Mesenchymal stem cell (in vitro differentiated cells and primary cell): ENCODE measurements at regions not wholly inside any gene's neighbourhood (a gene's known extent, or its start where the extent isn't known, plus 50 kb on each side); places are given as distances from the start of the nearest gene placed in this dataset.
"Not testable (repeated sequence)": the region's sequence is repeated elsewhere in the genome, so short reads cannot be mapped to it uniquely, and the experiment has no call there.

Experiments
- DNase-seq: peaks from one replicate; pipeline ENCODE4 v3.0.0-alpha.2; 2013
- H2AFZ ChIP-seq: one replicate; pipeline ENCODE4 v1.6.1; 2013; ENCODE audit warnings: low read depth, mild to moderate bottlenecking, control low read depth, inconsistent platforms, low read length, moderate library complexity
- H2AK5ac ChIP-seq: 2 replicates; pipeline ENCODE4 v1.6.1; 2013; ENCODE audit warnings: low read length, moderate library complexity, mild to moderate bottlenecking, inconsistent platforms; ENCODE audit not compliant: severe bottlenecking
- H2BK120ac ChIP-seq: one replicate; pipeline ENCODE4 v1.6.1; 2013; ENCODE audit warnings: low read depth, mild to moderate bottlenecking, inconsistent platforms, low read length, moderate library complexity
- H2BK12ac ChIP-seq, 2 experiments: one replicate each; pipeline ENCODE4 v1.6.1; 2013; ENCODE audit warnings: inconsistent platforms in 2 of 2, low read length in 2 of 2, mild to moderate bottlenecking in 2 of 2, moderate library complexity in 2 of 2, control low read depth in 1 of 2
- H2BK15ac ChIP-seq: one replicate; pipeline ENCODE4 v1.6.1; 2013; ENCODE audit warnings: mild to moderate bottlenecking, low read depth, inconsistent platforms; ENCODE audit not compliant: poor library complexity, severe bottlenecking
- H2BK5ac ChIP-seq: 2 replicates; pipeline ENCODE4 v1.6.1; 2013; ENCODE audit warnings: low read depth, mild to moderate bottlenecking, low read length, control low read depth, inconsistent platforms; ENCODE audit not compliant: poor library complexity, severe bottlenecking
- H3K14ac ChIP-seq, 2 experiments: one replicate each; pipeline ENCODE4 v1.6.1; 2013; ENCODE audit warnings: inconsistent platforms in 2 of 2, low read length in 2 of 2, control low read depth in 1 of 2, mild to moderate bottlenecking in 1 of 2, moderate library complexity in 1 of 2
- H3K18ac ChIP-seq, 2 experiments: one replicate each; pipeline ENCODE4 v1.6.1; 2013; ENCODE audit warnings: inconsistent platforms in 2 of 2, low read length in 2 of 2, control low read depth in 1 of 2, low read depth in 1 of 2, mild to moderate bottlenecking in 1 of 2
- H3K23ac ChIP-seq, 2 experiments: one replicate each; pipeline ENCODE4 v1.6.1; 2013; ENCODE audit warnings: inconsistent platforms in 2 of 2, low read length in 2 of 2, mild to moderate bottlenecking in 2 of 2, moderate library complexity in 2 of 2, control low read depth in 1 of 2
- H3K27ac ChIP-seq: 2 replicates; pipeline ENCODE4 v1.5.1; 2013; ENCODE audit warnings: mild to moderate bottlenecking, moderate library complexity, low read length, control low read depth, inconsistent platforms; ENCODE audit not compliant: poor library complexity, severe bottlenecking
- H3K27me3 ChIP-seq, 2 experiments: 2 replicates each; pipeline versions ENCODE4 v1.6.1 to v1.7.0; 2013; ENCODE audit warnings: low read length in 2 of 2, mild to moderate bottlenecking in 2 of 2, moderate library complexity in 2 of 2, control low read depth in 1 of 2, inconsistent platforms in 1 of 2; ENCODE audit not compliant: control insufficient read depth in 1 of 2, insufficient read depth in 1 of 2
- H3K36me3 ChIP-seq, 2 experiments: 2 replicates each; pipeline versions ENCODE4 v1.6.1 to v1.7.0; 2013; ENCODE audit warnings: low read length in 2 of 2, control low read depth in 1 of 2, inconsistent platforms in 1 of 2, low read depth in 1 of 2, mild to moderate bottlenecking in 1 of 2; ENCODE audit not compliant: insufficient read depth in 2 of 2, control insufficient read depth in 1 of 2
- H3K4ac ChIP-seq, 2 experiments: one replicate each; pipeline ENCODE4 v1.6.1; 2013; ENCODE audit warnings: inconsistent platforms in 2 of 2, low read length in 2 of 2, mild to moderate bottlenecking in 2 of 2, moderate library complexity in 2 of 2, control low read depth in 1 of 2, low read depth in 1 of 2
- H3K4me1 ChIP-seq: 2 replicates; pipeline ENCODE4 v1.6.1; 2013; ENCODE audit warnings: low read depth, low read length, control low read depth; ENCODE audit not compliant: control insufficient read depth, insufficient read depth
- H3K4me2 ChIP-seq: 2 replicates; pipeline ENCODE4 v1.6.1; 2013; ENCODE audit warnings: low read length, mild to moderate bottlenecking, inconsistent platforms; ENCODE audit not compliant: poor library complexity, severe bottlenecking
- H3K4me3 ChIP-seq, 2 experiments: 2 replicates each; pipeline versions ENCODE4 v1.5.1 to v1.7.0; 2013; ENCODE audit warnings: low read length in 2 of 2, mild to moderate bottlenecking in 2 of 2, control low read depth in 1 of 2, low read depth in 1 of 2; ENCODE audit not compliant: insufficient read depth in 1 of 2
- H3K79me1 ChIP-seq: replicated peaks from 2 replicates; pipeline ENCODE4 v1.6.1; 2013; ENCODE audit warnings: mild to moderate bottlenecking, control low read depth, low read length, inconsistent platforms; ENCODE audit not compliant: poor library complexity, severe bottlenecking
- H3K9ac ChIP-seq: 2 replicates; pipeline ENCODE4 v1.7.0; 2013; ENCODE audit warnings: mild to moderate bottlenecking, low read length, moderate library complexity
- H3K9me3 ChIP-seq: 2 replicates; pipeline ENCODE4 v1.7.0; 2013; ENCODE audit warnings: mild to moderate bottlenecking, low read length; ENCODE audit not compliant: control insufficient read depth
- H4K8ac ChIP-seq: one replicate; pipeline ENCODE4 v1.6.1; 2013; ENCODE audit warnings: inconsistent platforms, mild to moderate bottlenecking, low read length, moderate library complexity
- H4K91ac ChIP-seq: one replicate; pipeline ENCODE4 v1.6.1; 2013; ENCODE audit warnings: mild to moderate bottlenecking, low read length, inconsistent platforms
- WGBS: methylation state at CpG from one replicate; pipeline ENCODE4 v1.1.7; 2013; ENCODE audit warnings: mixed read lengths; 5-methylcytosine and 5-hydroxymethylcytosine counted together

DNA sequence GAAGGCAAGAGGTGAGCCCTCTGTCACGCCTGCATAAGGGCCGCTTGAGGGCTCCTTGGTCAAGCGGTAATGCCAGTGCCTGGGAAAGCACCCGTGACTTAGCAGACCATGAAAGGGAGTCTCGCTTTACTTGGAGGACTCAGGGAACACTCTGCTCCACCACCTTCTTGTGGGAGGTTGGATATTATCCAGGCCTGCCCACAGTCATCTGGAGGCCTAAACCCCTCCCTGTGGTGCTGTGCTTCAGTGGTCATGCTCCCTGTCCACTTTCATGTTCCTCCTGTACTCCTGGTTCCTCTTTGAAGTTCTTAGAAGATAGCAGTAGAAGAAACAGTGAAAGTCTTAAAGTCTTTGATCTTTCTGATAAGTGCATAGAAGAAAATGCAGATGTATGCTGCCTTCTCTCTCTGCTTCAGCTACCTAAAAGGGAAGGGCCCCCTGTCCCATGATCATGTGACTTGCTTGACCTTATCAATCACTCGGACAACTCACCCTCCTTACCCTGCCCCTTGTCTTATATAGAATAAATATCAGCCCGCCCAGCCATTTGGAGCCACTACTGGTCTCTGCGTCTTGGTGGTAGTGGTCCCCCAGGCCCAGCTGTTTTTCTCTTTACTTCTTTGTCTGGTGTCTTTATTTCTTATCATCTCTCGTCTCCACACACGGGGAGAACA lies 76.8 kb upstream of the GRIN2A start:
- not testable (repeated sequence) for H2BK5ac ChIP-seq, H3K4me2 ChIP-seq, H4K8ac ChIP-seq, H3K9me3 ChIP-seq, H2BK12ac ChIP-seq, H3K27ac ChIP-seq, H2BK120ac ChIP-seq, H3K9ac ChIP-seq, DNase-seq, H3K23ac ChIP-seq, H3K36me3 ChIP-seq, H3K4me1 ChIP-seq, H2BK15ac ChIP-seq, H2AFZ ChIP-seq, H2AK5ac ChIP-seq, H3K4ac ChIP-seq, H3K79me1 ChIP-seq, H3K4me3 ChIP-seq, H4K91ac ChIP-seq, H3K18ac ChIP-seq, H3K14ac ChIP-seq
- 72% methylated on average over 8 of the region's 10 CpGs for WGBS
- peaks cover 4 to 33% of the 10 kb centered on the region in 2 experiments for H3K27me3 ChIP-seq

DNA sequence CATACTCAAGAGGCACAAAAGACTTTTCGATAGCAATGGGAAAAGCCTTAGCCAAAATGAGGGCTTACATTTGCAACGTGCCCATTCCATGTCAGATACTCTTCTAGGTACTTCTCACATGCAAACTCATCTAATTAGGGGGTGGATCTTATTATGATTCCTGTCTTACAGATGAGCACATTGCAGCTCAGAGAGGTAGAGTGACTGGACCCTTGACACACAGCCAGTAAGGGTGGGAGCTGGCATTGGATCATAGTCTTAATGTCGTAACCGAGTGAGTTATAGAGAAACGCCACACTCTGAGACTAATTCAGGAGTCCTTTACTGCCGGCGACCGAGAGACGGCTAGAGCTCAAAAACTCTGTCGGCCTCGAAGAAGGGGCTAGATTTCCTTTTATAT lies 78.8 kb upstream of the GRIN2A start:
- Histone ChIP-seq H3K9me3 (no peaks in the 10 kb centered on the region), H3K4me3 (no peak overlapping the region), H3K36me3 (no peaks in the 10 kb centered on the region), H2AK5ac (no peak overlapping the region), H2BK15ac (no peak overlapping the region), H3K23ac (no peak overlapping the region), H2BK12ac (no peak overlapping the region), H3K9ac (no peak overlapping the region), H2AFZ (no peak overlapping the region), H3K18ac (no peak overlapping the region), H2BK120ac (no peak overlapping the region), H3K27ac (no peak overlapping the region), H3K79me1 (no peaks in the 10 kb centered on the region), H3K27me3 (peaks cover 0 to 31% of the 10 kb centered on the region in 2 experiments), H4K91ac (no peak overlapping the region), H3K4me1 (no peaks in the 10 kb centered on the region), H2BK5ac (no peak overlapping the region), H3K14ac (no peak overlapping the region), H3K4me2 (no peak overlapping the region), H3K4ac (no peak overlapping the region), H4K8ac (no peak overlapping the region)
- 80% methylated on average over 11 of the region's 11 CpGs for WGBS
- DNase-seq, result no peak

DNA sequence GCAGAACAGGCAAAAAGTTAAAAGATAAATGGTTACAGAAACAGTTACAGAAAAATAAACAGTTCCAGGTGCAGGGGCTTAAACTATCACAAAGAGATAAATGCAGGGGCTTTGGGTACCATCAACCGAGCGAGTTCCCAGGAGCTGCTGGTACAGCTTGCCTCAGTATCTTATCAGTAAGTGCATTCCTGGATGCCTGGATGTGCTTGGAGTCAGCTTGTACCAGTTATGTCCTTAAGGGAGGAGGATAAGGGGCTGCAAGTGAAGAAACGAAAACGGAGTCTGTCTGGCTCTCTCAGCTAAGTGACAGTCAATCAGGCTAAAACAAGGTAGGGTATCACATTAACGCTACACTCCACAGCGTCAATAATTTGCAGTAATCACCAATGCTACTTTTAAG lies 79.3 kb upstream of the GRIN2A start:
- H2AFZ ChIP-seq, H3K79me1 ChIP-seq, H3K27ac ChIP-seq, H3K14ac ChIP-seq, H2BK12ac ChIP-seq, H3K18ac ChIP-seq, DNase-seq, H3K9ac ChIP-seq, H4K91ac ChIP-seq, H3K23ac ChIP-seq, H4K8ac ChIP-seq, H3K9me3 ChIP-seq, H3K36me3 ChIP-seq, H2BK120ac ChIP-seq, H2BK5ac ChIP-seq, H2BK15ac ChIP-seq, H3K4me1 ChIP-seq, H2AK5ac ChIP-seq, H3K4me2 ChIP-seq, H3K4ac ChIP-seq, H3K4me3 ChIP-seq: not testable (repeated sequence)
- WGBS, result 4% methylated on average over 2 of the region's 6 CpGs
- peaks cover 0 to 27% of the 10 kb centered on the region in 2 experiments for H3K27me3 ChIP-seq

DNA sequence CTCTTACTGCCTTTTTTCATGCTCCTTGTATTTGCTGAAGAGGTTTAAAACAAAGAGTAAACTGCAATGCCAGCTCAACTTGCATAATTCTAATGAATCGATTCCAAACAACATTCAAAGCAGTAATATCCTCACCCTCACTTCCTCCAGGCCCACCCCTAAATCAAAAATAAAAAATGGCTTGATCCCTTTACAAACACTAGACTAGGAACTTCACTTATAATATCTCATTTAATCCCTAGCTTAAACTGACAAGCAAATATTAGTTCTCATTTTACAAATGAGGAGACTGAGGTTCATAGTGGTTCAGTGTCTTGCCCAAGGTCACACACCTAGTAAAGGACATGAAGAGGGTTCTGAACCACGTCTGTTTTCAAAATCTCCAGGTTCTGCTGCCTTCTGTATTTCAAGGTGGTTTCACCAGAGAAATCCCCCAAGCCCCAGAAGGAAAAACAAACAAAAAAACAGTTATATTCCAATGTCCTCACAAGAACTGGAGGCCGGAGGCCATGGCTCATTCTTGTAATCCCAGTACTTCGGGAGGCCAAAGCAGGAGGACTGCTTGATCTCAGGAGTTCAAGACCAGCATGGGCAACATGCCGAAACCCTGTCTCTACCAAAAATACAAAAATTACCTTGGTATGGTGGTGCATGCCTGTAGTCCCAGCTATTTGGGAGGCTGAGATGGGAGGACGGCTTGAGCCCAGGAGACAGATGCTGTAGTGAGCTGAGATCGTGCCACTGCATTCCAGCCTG lies 80.3 kb upstream of the GRIN2A start:
- Histone ChIP-seq H2BK120ac (no peak overlapping the region), H3K9me3 (no peaks in the 10 kb centered on the region), H3K79me1 (no peaks in the 10 kb centered on the region), H3K27me3 (peaks cover 0 to 27% of the 10 kb centered on the region in 2 experiments), H3K4ac (no peak overlapping the region), H3K18ac (no peak overlapping the region), H3K9ac (no peak overlapping the region), H3K4me1 (no peaks in the 10 kb centered on the region), H2BK5ac (no peak overlapping the region), H3K27ac (no peak overlapping the region), H3K23ac (no peak overlapping the region), H3K4me3 (no peak overlapping the region), H2BK15ac (no peak overlapping the region), H3K36me3 (no peaks in the 10 kb centered on the region), H4K91ac (no peak overlapping the region), H3K4me2 (no peak overlapping the region), H2AFZ (no peak overlapping the region), H2AK5ac (no peak overlapping the region), H4K8ac (no peak overlapping the region), H2BK12ac (no peak overlapping the region), H3K14ac (no peak overlapping the region)
- DNase-seq, result no peak
- 86% methylated on average over 5 of the region's 7 CpGs for WGBS
